ENCODE measurements at regions not wholly inside any gene's neighbourhood (a gene's known extent, or its start where the extent isn't known, plus 50 kb on each side); places are given as distances from the start of the nearest gene placed in this dataset.

- no peak overlapping the region for H4K5ac ChIP-seq (ENCODE audit: insufficient read length, low read depth, low read length)
- no peak overlapping the region for H3K18ac ChIP-seq (ENCODE audit: extremely low read depth, low read length)
- no peaks in the 10 kb centered on the region for H3K79me2 ChIP-seq (ENCODE audit: control insufficient read depth in 1 of 2, insufficient read depth in 2 of 2, low read length in 2 of 2)
- H3K4me1 ChIP-seq (replicated peaks in 1 of 4; ENCODE audit: control insufficient read depth in 3 of 4, insufficient read depth in 4 of 4, low read length in 3 of 4), result no peaks in the 10 kb centered on the region
- H3K4me2 ChIP-seq (ENCODE audit: insufficient read depth in 1 of 2, low read depth in 2 of 2, low read length in 2 of 2), result no peak overlapping the region
- H3K4me3 ChIP-seq (ENCODE audit: extremely low read depth in 1 of 4, insufficient read depth in 2 of 4, low read depth in 3 of 4, low read length in 4 of 4), result no peak overlapping the region
- no peak overlapping the region for H3K4ac ChIP-seq (replicated peaks; ENCODE audit: insufficient read length, low read depth, low read length)
- no peaks in the 10 kb centered on the region for H3K79me1 ChIP-seq (ENCODE audit: low read depth, low read length)
- H4K8ac ChIP-seq (ENCODE audit: extremely low read depth, insufficient read depth, low read length), result no peak overlapping the region
- DNase-seq (ENCODE audit: low read depth in 1 of 2, low spot score in 2 of 2), result no peak
- no peak overlapping the region for H2BK15ac ChIP-seq (ENCODE audit: low read length)
- TF ChIP-seq SIRT6 (IDR thresholded peaks at IDR 0.05; ENCODE audit: low read length) (no peak), KDM1A (IDR thresholded peaks at IDR 0.05; ENCODE audit: borderline replicate concordance, low read length) (no peak), TBP (IDR thresholded peaks at IDR 0.05; ENCODE audit: low read depth, low read length) (no peak), CBX8 (IDR thresholded peaks at IDR 0.05; ENCODE audit: borderline replicate concordance, low read depth, low read length) (no peak), NRF1 (IDR thresholded peaks at IDR 0.05; ENCODE audit: low read depth, low read length) (no peak)
- no peak overlapping the region for H3K9ac ChIP-seq (replicated peaks in 1 of 4; ENCODE audit: extremely low read depth in 1 of 4, low read depth in 3 of 4, low read length in 3 of 4)
- no peak overlapping the region for H3K56ac ChIP-seq (replicated peaks; ENCODE audit: insufficient read length, low read depth, low read length)
- no peak overlapping the region for H2AK5ac ChIP-seq (ENCODE audit: low read depth, low read length)
- no peak overlapping the region for H2BK120ac ChIP-seq (replicated peaks; ENCODE audit: low read depth, low read length)
- no peaks in the 10 kb centered on the region for H4K20me1 ChIP-seq (replicated peaks in 1 of 2; ENCODE audit: control insufficient read depth in 1 of 2, insufficient read depth in 2 of 2, low read length in 2 of 2)
- H3K23me2 ChIP-seq (ENCODE audit: low read depth, low read length), result no peaks in the 10 kb centered on the region
- no peak overlapping the region for H2BK5ac ChIP-seq (ENCODE audit: low read depth, low read length)
- POLR2A ChIA-PET (ENCODE audit: partially characterized antibody), result no interaction called here
- no peaks in the 10 kb centered on the region for H3K9me3 ChIP-seq (ENCODE audit: insufficient read depth in 2 of 2, low read depth in 1 of 2, low read length in 1 of 2)
- no peak overlapping the region for H2AFZ ChIP-seq (ENCODE audit: low read length)
- H2BK12ac ChIP-seq (ENCODE audit: low read depth, low read length), result no peak overlapping the region; the same call in 1 of the 2 replicates
- no peak overlapping the region for H3K14ac ChIP-seq (ENCODE audit: insufficient read length)
- CTCF ChIA-PET (ENCODE audit: partially characterized antibody), result interaction anchor here (0.6 kb wide), 2 partner anchors 1287 to 1832 kb away, joined by 3 read pairs; no protein-coding TSS in a partner anchor
- H3K23ac ChIP-seq (ENCODE audit: insufficient read length), result no peak overlapping the region
- no peaks in the 10 kb centered on the region for H3K36me3 ChIP-seq (ENCODE audit: control insufficient read depth in 2 of 4, insufficient read depth in 4 of 4, low read length in 3 of 4)
- no peaks in the 10 kb centered on the region for H3K27me3 ChIP-seq (replicated peaks in 1 of 4; ENCODE audit: control insufficient read depth in 3 of 4, extremely low read depth in 1 of 4, insufficient read depth in 3 of 4, low read length in 3 of 4)
- H4K91ac ChIP-seq (replicated peaks; ENCODE audit: insufficient read length, low read length), result no peak overlapping the region
- FAIRE-seq, result no peak
- H3K27ac ChIP-seq (ENCODE audit: low read depth, low read length), result no peak overlapping the region
- WGBS, 2 experiments (ENCODE audit: extremely low coverage in 1 of 2, insufficient coverage in 1 of 2, insufficient read length in 1 of 2, insufficient replicate concordance in 2 of 2, low coverage in 1 of 2, low lambda C conversion rate in 2 of 2, missing lambda C conversion rate in 1 of 2), result 91% methylated on average over 4 of the region's 4 CpGs; no CpG with 5 or more reads in 1 of the 2 experiments
- no peak overlapping the region for H2BK20ac ChIP-seq (ENCODE audit: low read length)
Observed at GRCh38 chr12:115223991-115224390, 540.0 kb upstream of the TBX3 start.

Data from H1 (cell line).